ENCODE measurements at regions not wholly inside any gene's neighbourhood (a gene's known extent, or its start where the extent isn't known, plus 50 kb on each side); places are given as distances from the start of the nearest gene placed in this dataset.

DNA sequence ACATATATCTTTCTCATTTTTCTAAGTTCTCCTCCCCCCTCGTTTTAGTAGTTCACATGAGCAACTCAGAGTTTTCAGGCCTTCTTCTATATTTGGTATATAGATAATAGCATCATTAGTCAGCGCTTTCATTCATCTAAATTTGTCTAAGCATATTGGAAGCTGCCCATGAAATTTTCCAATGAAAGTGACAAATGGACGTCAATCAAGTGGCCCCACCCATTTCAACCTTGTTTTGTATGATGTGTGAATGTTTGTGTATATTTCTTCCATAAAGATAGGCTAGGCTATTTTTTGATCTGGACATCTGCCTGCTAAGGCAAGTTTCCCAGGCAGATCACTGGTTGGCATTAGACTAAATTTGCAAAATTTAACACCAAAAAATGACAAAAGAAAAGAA is 104.0 kb upstream of the SSBP2 start:
- no peaks in the 10 kb centered on the region for H3K27me3 ChIP-seq (ENCODE audit: insufficient read depth, low read depth)
- H3K4me1 ChIP-seq (replicated peaks; ENCODE audit: insufficient read depth), result peaks cover 31% of the 10 kb centered on the region
- POLR2A ChIA-PET (ENCODE audit: unreplicated experiment), result no interaction called here
- H4K20me1 ChIP-seq (ENCODE audit: insufficient read depth), result no peaks in the 10 kb centered on the region
- H3K27ac ChIP-seq, result no peak overlapping the region
- no TSS peak for BruUV-seq (replicated peaks)
- CTCF ChIA-PET, result no interaction called here
- H2AFZ ChIP-seq, result no peak overlapping the region
- no peaks in the 10 kb centered on the region for H3K9me2 ChIP-seq (ENCODE audit: insufficient read depth)
- no peak for DNase-seq
- no peak overlapping the region for H3K4me2 ChIP-seq
- H3K4me3 ChIP-seq, result no peak overlapping the region
- peaks cover 18% of the 10 kb centered on the region for H3F3A ChIP-seq (ENCODE audit: insufficient read depth, low read depth)
- no peaks in the 10 kb centered on the region for H3K36me3 ChIP-seq (ENCODE audit: low read depth)
- intact Hi-C loops (cut with micrococcal nuclease; ENCODE audit: unreplicated experiment), result no loop called here
- H3K79me2 ChIP-seq (ENCODE audit: low read depth), result no peaks in the 10 kb centered on the region
- TF ChIP-seq, protein P1, sequence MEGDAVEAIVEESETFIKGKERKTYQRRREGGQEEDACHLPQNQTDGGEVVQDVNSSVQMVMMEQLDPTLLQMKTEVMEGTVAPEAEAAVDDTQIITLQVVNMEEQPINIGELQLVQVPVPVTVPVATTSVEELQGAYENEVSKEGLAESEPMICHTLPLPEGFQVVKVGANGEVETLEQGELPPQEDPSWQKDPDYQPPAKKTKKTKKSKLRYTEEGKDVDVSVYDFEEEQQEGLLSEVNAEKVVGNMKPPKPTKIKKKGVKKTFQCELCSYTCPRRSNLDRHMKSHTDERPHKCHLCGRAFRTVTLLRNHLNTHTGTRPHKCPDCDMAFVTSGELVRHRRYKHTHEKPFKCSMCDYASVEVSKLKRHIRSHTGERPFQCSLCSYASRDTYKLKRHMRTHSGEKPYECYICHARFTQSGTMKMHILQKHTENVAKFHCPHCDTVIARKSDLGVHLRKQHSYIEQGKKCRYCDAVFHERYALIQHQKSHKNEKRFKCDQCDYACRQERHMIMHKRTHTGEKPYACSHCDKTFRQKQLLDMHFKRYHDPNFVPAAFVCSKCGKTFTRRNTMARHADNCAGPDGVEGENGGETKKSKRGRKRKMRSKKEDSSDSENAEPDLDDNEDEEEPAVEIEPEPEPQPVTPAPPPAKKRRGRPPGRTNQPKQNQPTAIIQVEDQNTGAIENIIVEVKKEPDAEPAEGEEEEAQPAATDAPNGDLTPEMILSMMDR (conservative IDR thresholded peaks at IDR 0.05), result no peak
- no peak for TF ChIP-seq EZH2 (IDR thresholded peaks at IDR 0.05; ENCODE audit: low read depth)
- no peaks in the 10 kb centered on the region for H3K9me3 ChIP-seq (ENCODE audit: insufficient read depth, low read depth)

DNA sequence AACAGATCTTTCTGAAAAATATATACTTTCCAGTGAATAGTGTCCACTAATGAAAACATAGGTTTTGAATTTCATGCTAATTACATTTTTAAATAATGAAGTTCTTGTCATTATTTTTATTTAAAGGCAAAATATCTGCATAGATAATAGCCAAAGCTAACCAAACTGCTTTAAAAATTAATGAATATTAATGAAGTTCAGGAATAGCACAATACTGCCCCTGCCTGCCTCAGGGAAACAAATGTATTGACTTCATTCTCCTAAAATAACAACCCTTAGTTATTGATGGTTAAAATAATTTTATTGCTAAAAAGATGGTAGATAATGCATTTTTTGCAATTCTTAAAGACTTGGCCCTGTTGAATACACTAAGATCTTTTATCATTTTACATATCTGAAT is 103.6 kb upstream of the SSBP2 start:
- Histone ChIP-seq H2AFZ (no peak overlapping the region), H3K4me1 (replicated peaks; ENCODE audit: insufficient read depth) (peaks cover 34% of the 10 kb centered on the region), H3K79me2 (ENCODE audit: low read depth) (no peaks in the 10 kb centered on the region), H3K27ac (no peak overlapping the region), H4K20me1 (ENCODE audit: insufficient read depth) (no peaks in the 10 kb centered on the region), H3K9me2 (ENCODE audit: insufficient read depth) (no peaks in the 10 kb centered on the region), H3K9me3 (ENCODE audit: insufficient read depth, low read depth) (no peaks in the 10 kb centered on the region), H3K4me3 (no peak overlapping the region), H3K27me3 (ENCODE audit: insufficient read depth, low read depth) (no peaks in the 10 kb centered on the region), H3K36me3 (ENCODE audit: low read depth) (no peaks in the 10 kb centered on the region), H3F3A (ENCODE audit: insufficient read depth, low read depth) (peaks cover 18% of the 10 kb centered on the region), H3K4me2 (no peak overlapping the region)
- DNase-seq, result no peak
- CTCF ChIA-PET, result no interaction called here
- TF ChIP-seq EZH2 (IDR thresholded peaks at IDR 0.05; ENCODE audit: low read depth), result no peak
- TF ChIP-seq, protein P1 (conservative IDR thresholded peaks at IDR 0.05), result 0 out of 2 replicates have a peak, but pooled peaks have one; percentile 15
- intact Hi-C loops (cut with micrococcal nuclease; ENCODE audit: unreplicated experiment), result no loop called here
- POLR2A ChIA-PET (ENCODE audit: unreplicated experiment), result no interaction called here
- no TSS peak for BruUV-seq (replicated peaks)

DNA sequence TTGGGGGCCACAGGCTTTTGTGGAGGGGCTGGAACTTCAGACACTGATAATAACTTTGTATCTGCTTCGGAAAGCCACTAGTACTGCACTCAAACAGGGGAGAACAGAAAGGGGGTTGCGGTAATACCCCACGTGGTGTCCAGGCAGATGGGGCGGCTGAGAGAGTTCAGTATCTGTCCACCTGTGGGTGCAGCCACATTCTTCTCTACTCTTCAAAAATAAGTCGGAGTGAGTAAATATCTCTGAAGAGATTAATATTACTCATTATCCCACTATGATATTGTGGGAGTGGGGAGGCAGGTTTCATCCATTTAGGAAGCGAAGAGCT is 102.1 kb upstream of the SSBP2 start:
- peaks cover 38% of the 10 kb centered on the region for H3K4me1 ChIP-seq (replicated peaks; ENCODE audit: insufficient read depth)
- H3K27me3 ChIP-seq (ENCODE audit: insufficient read depth, low read depth), result no peaks in the 10 kb centered on the region
- H3K4me3 ChIP-seq, result peak overlapping the region; percentile 62; the same call in 1 of the 2 replicates
- no peak for DNase-seq
- CTCF ChIA-PET, result no interaction called here
- POLR2A ChIA-PET (ENCODE audit: unreplicated experiment), result no interaction called here
- peaks cover 18% of the 10 kb centered on the region for H3F3A ChIP-seq (ENCODE audit: insufficient read depth, low read depth)
- BruUV-seq (replicated peaks), result no TSS peak
- H3K79me2 ChIP-seq (ENCODE audit: low read depth), result no peaks in the 10 kb centered on the region
- TF ChIP-seq EZH2 (IDR thresholded peaks at IDR 0.05; ENCODE audit: low read depth), result no peak
- TF ChIP-seq, protein P1 (conservative IDR thresholded peaks at IDR 0.05), result no peak
- H3K4me2 ChIP-seq, result peak overlapping the region; percentile 80
- H3K27ac ChIP-seq, result no peak overlapping the region
- intact Hi-C loops (cut with micrococcal nuclease; ENCODE audit: unreplicated experiment), result no loop called here
- no peaks in the 10 kb centered on the region for H3K36me3 ChIP-seq (ENCODE audit: low read depth)
- H3K9me3 ChIP-seq (ENCODE audit: insufficient read depth, low read depth), result no peaks in the 10 kb centered on the region
- H4K20me1 ChIP-seq (ENCODE audit: insufficient read depth), result no peaks in the 10 kb centered on the region
- 0 out of 2 replicates have a peak overlapping the region, but pooled peaks have one; percentile 46 for H2AFZ ChIP-seq
- H3K9me2 ChIP-seq (ENCODE audit: insufficient read depth), result no peaks in the 10 kb centered on the region

All from PC-9 (cell line).